HCT116 (cell line): ENCODE measurements at regions not wholly inside any gene's neighbourhood (a gene's known extent, or its start where the extent isn't known, plus 50 kb on each side); places are given as distances from the start of the nearest gene placed in this dataset.

Source experiments
- ATAC-seq: fragments of 200-7000 bp; cut with Tn5 transposase; 2 replicates; pipeline ENCODE4 v1.9.1; 2020; ENCODE audit warnings: mild to moderate bottlenecking, moderate library complexity
- BruUV-seq: library from RNA; stranded (reverse); fragments of 400-500 nt; replicated peaks from 2 replicates; lab custom pipeline; 2021; lab: Mats Ljungman, UMichigan
- CTCF ChIA-PET: fragments of 300-600 bp; sonication (Branson Sonifier 250); formaldehyde crosslinking; loops from one replicate; lab custom pipeline; 2021; ENCODE audit warnings: antibody characterized with exemption; lab: Charles Lee
- POLR2A ChIA-PET: fragments of 300-600, 350-600 bp; sonication (Branson Sonifier 250); formaldehyde crosslinking; loops from one replicate; lab custom pipeline; 2021; ENCODE audit warnings: antibody characterized with exemption; lab: Charles Lee
- RAD21 ChIA-PET, 2 experiments: fragments of 300-600 bp; sonication (Branson Sonifier 250); formaldehyde crosslinking; loops; one replicate each; lab custom pipeline; 2023; ENCODE audit warnings: low total read pairs in 2 of 2; ENCODE audit not compliant: uncharacterized antibody in 2 of 2, unreplicated experiment in 2 of 2, low non-redundant PET in 1 of 2; lab: Charles Lee
- DNase-seq: peaks from one replicate; pipeline ENCODE4 v3.0.0-alpha.2; 2010; ENCODE audit warnings: low read depth, low spot score
- H2AFZ ChIP-seq: fragments of 200-600 bp; shearing (Covaris generic), sonication (generic); 2 replicates; pipeline ENCODE4 v1.6.1; 2017; ENCODE audit warnings: low read depth, mixed run types, mixed read lengths, antibody characterized with exemption, low read length; ENCODE audit not compliant: poor library complexity, severe bottlenecking
- H3K27ac ChIP-seq: 2 replicates; pipeline ENCODE4 v1.5.1; 2012; ENCODE audit warnings: low read depth, low read length
- H3K27me3 ChIP-seq: fragments of 200-600 bp; sonication (generic); 2 replicates; pipeline ENCODE4 v1.6.1; 2016; ENCODE audit warnings: mixed run types, low read length, mixed read lengths; ENCODE audit not compliant: insufficient read depth
- H3K36me3 ChIP-seq, 2 experiments: fragments of 200-500 bp in 1 of 2; fragments of 200-600 bp in 1 of 2; sonication (Bioruptor generic) in 1 of 2; sonication (generic) in 1 of 2; 2 replicates each; pipeline versions ENCODE4 v1.5.1 to v1.6.1; 2014 to 2016; ENCODE audit warnings: low read length in 2 of 2, inconsistent platforms in 1 of 2, mixed read lengths in 1 of 2, mixed run types in 1 of 2; ENCODE audit not compliant: insufficient read depth in 2 of 2, control insufficient read depth in 1 of 2
- H3K4me1 ChIP-seq, 2 experiments: fragments of 200-600 bp in 1 of 2; sonication (generic) in 1 of 2; 2 replicates each; pipeline versions ENCODE4 v1.5.1 to v1.6.1; 2012 to 2017; ENCODE audit warnings: low read length in 2 of 2, inconsistent platforms in 1 of 2, mild to moderate bottlenecking in 1 of 2, mixed read lengths in 1 of 2, mixed run types in 1 of 2, moderate library complexity in 1 of 2; ENCODE audit not compliant: insufficient read depth in 2 of 2, control insufficient read depth in 1 of 2
- H3K4me2 ChIP-seq: fragments of 200-600 bp; sonication (generic); 2 replicates; pipeline ENCODE4 v1.6.1; 2017; ENCODE audit warnings: mixed run types, low read length, mixed read lengths
- H3K4me3 ChIP-seq, 2 experiments: fragments of 200-600 bp in 1 of 2; sonication (generic) in 1 of 2; replicated peaks in 1 of 2; 2 replicates each; pipeline ENCODE4 v1.5.1; 2011 to 2016; ENCODE audit warnings: low read length in 2 of 2, control low read depth in 1 of 2, low read depth in 1 of 2, mild to moderate bottlenecking in 1 of 2, mixed read lengths in 1 of 2, mixed run types in 1 of 2
- H3K79me2 ChIP-seq: fragments of 200-600 bp; sonication (generic); 2 replicates; pipeline ENCODE4 v1.6.1; 2017; ENCODE audit warnings: mild to moderate bottlenecking, mixed run types, low read length, moderate library complexity, mixed read lengths; ENCODE audit not compliant: insufficient read depth
- H3K9ac ChIP-seq: fragments of 200-600 bp; sonication (generic); 2 replicates; pipeline ENCODE4 v1.6.1; 2016; ENCODE audit warnings: low read length, mixed read lengths
- H3K9me2 ChIP-seq: fragments of 200-600 bp; sonication (generic), shearing (Covaris generic); 2 replicates; pipeline ENCODE4 v1.6.1; 2017; ENCODE audit warnings: mixed run types, mild to moderate bottlenecking, moderate library complexity; ENCODE audit not compliant: insufficient read depth
- H3K9me3 ChIP-seq, 2 experiments: fragments of 200-500 bp in 1 of 2; fragments of 200-600 bp in 1 of 2; sonication (Bioruptor generic) in 1 of 2; sonication (generic) in 1 of 2; 2 replicates each; pipeline ENCODE4 v1.6.1; 2014 to 2017; ENCODE audit warnings: low read length in 2 of 2, mixed read lengths in 2 of 2, inconsistent platforms in 1 of 2, low read depth in 1 of 2, mild to moderate bottlenecking in 1 of 2, mixed run types in 1 of 2, moderate library complexity in 1 of 2; ENCODE audit not compliant: control insufficient read depth in 1 of 2, insufficient read depth in 1 of 2
- H4K20me1 ChIP-seq: fragments of 200-600 bp; sonication (generic), shearing (Covaris generic); 2 replicates; pipeline ENCODE4 v1.6.1; 2017; ENCODE audit warnings: mixed run types, mild to moderate bottlenecking, moderate library complexity; ENCODE audit not compliant: insufficient read depth
- CBX3 ChIP-seq: IDR thresholded peaks from 2 replicates; pipeline ENCODE4 v1.6.1; 2012; ENCODE audit warnings: low read depth
- CEBPB ChIP-seq: IDR thresholded peaks from 2 replicates; pipeline ENCODE4 v1.6.1; 2012; ENCODE audit warnings: low read depth
- EGR1 ChIP-seq: IDR thresholded peaks from 2 replicates; pipeline ENCODE4 v1.6.1; 2012; ENCODE audit warnings: low read depth
- EZH2 ChIP-seq: fragments of 200-600 bp; sonication (generic); IDR thresholded peaks from 2 replicates; pipeline ENCODE4 v1.6.1; 2017; ENCODE audit warnings: antibody characterized with exemption, mixed run types
- EZH2phosphoT487 ChIP-seq: fragments of 200-600 bp; IDR thresholded peaks from 2 replicates; pipeline ENCODE4 v1.6.1; 2018; ENCODE audit warnings: antibody characterized with exemption, borderline replicate concordance
- FOSL1 ChIP-seq: IDR thresholded peaks from 2 replicates; pipeline ENCODE4 v1.6.1; 2012; ENCODE audit warnings: low read depth
- JUND ChIP-seq: IDR thresholded peaks from 2 replicates; pipeline ENCODE4 v1.6.1; 2012
- POLR2A ChIP-seq: IDR thresholded peaks from 2 replicates; pipeline ENCODE4 v1.7.0; 2011; ENCODE audit warnings: borderline replicate concordance; ENCODE audit not compliant: insufficient read depth, insufficient read length; ENCODE audit errors: extremely low read depth
- POLR2AphosphoS5 ChIP-seq: IDR thresholded peaks from 2 replicates; pipeline ENCODE4 v1.6.1; 2011; ENCODE audit warnings: mild to moderate bottlenecking, low read depth, low read length, moderate library complexity
- RAD21 ChIP-seq: IDR thresholded peaks from 2 replicates; pipeline ENCODE4 v1.6.1; 2012; ENCODE audit warnings: low read depth, mild to moderate bottlenecking
- REST ChIP-seq: IDR thresholded peaks from 2 replicates; pipeline ENCODE4 v1.6.1; 2012; ENCODE audit warnings: low read depth
- SIN3A ChIP-seq: IDR thresholded peaks from 2 replicates; pipeline ENCODE4 v1.6.1; 2012; ENCODE audit warnings: low read depth
- SP1 ChIP-seq: IDR thresholded peaks from 2 replicates; pipeline ENCODE4 v1.6.1; 2012; ENCODE audit warnings: low read depth
- SRF ChIP-seq: IDR thresholded peaks from 2 replicates; pipeline ENCODE4 v1.6.1; 2012; ENCODE audit warnings: low read depth
- TCF7L2 ChIP-seq: IDR thresholded peaks from 2 replicates; pipeline ENCODE4 v1.7.0; 2011; ENCODE audit warnings: borderline replicate concordance, inconsistent platforms; ENCODE audit not compliant: insufficient read depth, insufficient read length; ENCODE audit errors: extremely low read depth
- YY1 ChIP-seq: IDR thresholded peaks from 2 replicates; pipeline ENCODE4 v1.6.1; 2011; ENCODE audit warnings: low read length, low read depth, moderate library complexity, mild to moderate bottlenecking; ENCODE audit not compliant: insufficient replicate concordance; ENCODE audit errors: extremely low read depth
- ZFX ChIP-seq: fragments of 450-650 bp; IDR thresholded peaks from 2 replicates; pipeline ENCODE4 v1.6.1; 2017
- ZNF274 ChIP-seq: fragments of 200-500 bp; sonication (Bioruptor generic); IDR thresholded peaks from 2 replicates; pipeline ENCODE4 v1.6.1; 2014; ENCODE audit warnings: mild to moderate bottlenecking, low read depth, low read length, inconsistent platforms
- intact Hi-C: fragments of 100-400 bp; cut with micrococcal nuclease; formaldehyde crosslinking; loops from 2 replicates; pipeline ENCODE4 v1.10.0; 2022

DNA sequence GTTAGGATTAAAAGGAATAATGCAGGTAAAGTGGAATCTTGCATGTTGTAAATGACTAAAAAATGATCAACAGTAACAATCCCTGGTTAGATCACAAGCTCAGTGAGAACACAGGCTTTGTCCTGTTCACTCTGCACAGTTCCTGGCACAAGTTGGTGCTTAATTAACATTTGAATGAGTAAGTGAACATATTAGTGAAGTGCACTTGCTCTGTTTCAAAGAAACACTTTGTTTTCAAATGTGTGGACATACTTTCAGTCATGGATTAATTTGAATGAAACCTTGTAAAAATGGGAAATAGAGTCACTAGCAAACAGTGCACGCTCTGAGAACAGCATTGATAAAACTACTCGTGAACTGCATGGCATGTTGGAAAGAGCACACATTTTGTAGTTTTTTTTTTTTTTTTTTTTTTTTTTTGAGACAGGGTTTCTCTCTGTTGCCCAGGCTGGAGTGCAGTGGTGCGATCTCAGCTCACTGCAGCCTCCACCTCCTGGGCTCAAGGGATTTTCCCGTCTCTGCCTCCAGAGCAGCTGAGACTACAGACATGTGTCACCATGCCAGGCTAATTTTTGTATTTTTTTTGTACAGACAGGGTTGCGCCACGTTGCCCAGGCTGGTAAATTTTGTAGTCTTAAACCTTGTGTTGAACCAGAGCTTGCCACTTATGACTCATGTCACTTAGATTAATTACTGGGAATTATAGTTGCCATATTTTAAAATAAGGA is 159.9 kb downstream of the LURAP1L start (continued):
- no peak for TF ChIP-seq REST
- no peak for TF ChIP-seq RAD21
- no peak for TF ChIP-seq EGR1
- no peak for TF ChIP-seq CBX3
- no peak for TF ChIP-seq EZH2phosphoT487
- TF ChIP-seq SIN3A, result no peak

GRCh38 chr9:12935714-12936113 is 160.9 kb downstream of the LURAP1L start:
- no peak for ATAC-seq

More at GRCh38 chr9:12935714-12936113, 160.9 kb downstream of the LURAP1L start:
- TF ChIP-seq SIN3A (no peak), EGR1 (no peak), POLR2AphosphoS5 (no peak), TCF7L2 (no peak), EZH2 (no peak), JUND (no peak), YY1 (no peak), FOSL1 (no peak), SRF (no peak), REST (no peak), CEBPB (no peak), ZNF274 (no peak), SP1 (no peak), CBX3 (no peak), POLR2A (no peak), ZFX (no peak)
- TF ChIP-seq, all 23 proteins: peak for 0
- POLR2A ChIA-PET, result interaction anchor here (1.4 kb wide), 1 partner anchor 9 kb away, joined by 4 read pairs; no protein-coding TSS in a partner anchor
- Histone ChIP-seq H3K36me3 (no peaks in the 10 kb centered on the region), H3K4me2 (no peak overlapping the region), H3K27me3 (no peaks in the 10 kb centered on the region), H3K9me2 (no peaks in the 10 kb centered on the region), H3K79me2 (no peaks in the 10 kb centered on the region), H3K4me3 (no peak overlapping the region), H4K20me1 (no peaks in the 10 kb centered on the region), H3K27ac (no peak overlapping the region), H2AFZ (no peak overlapping the region), H3K9ac (no peak overlapping the region), H3K4me1 (peaks cover 0 to 14% of the 10 kb centered on the region in 2 experiments; a peak in 2 of 4 replicates), H3K9me3 (no peaks in the 10 kb centered on the region)
- intact Hi-C loops, result no loop called here
- no peak for DNase-seq
- RAD21 ChIA-PET, result no interaction called here
- BruUV-seq, result no TSS peak
- CTCF ChIA-PET, result no interaction called here
